ENCODE measurements at regions not wholly inside any gene's neighbourhood (a gene's known extent, or its start where the extent isn't known, plus 50 kb on each side); places are given as distances from the start of the nearest gene placed in this dataset.
"Not testable (repeated sequence)": the region's sequence is repeated elsewhere in the genome, so short reads cannot be mapped to it uniquely, and the experiment has no call there.

- no peak overlapping the region for H3K27ac ChIP-seq (ENCODE audit: extremely low read depth, low read depth, low read length)
- H3K9me3 ChIP-seq (ENCODE audit: control insufficient read depth, insufficient read depth, low read depth, low read length) = no peaks in the 10 kb centered on the region
- ChIA-PET POLR2A (no interaction called here), CTCF (no interaction called here)
- no peaks in the 10 kb centered on the region for H3K36me3 ChIP-seq (ENCODE audit: control insufficient read depth in 2 of 2, insufficient read depth in 1 of 2, low read length in 2 of 2)
- H3K4me1 ChIP-seq (ENCODE audit: control insufficient read depth, insufficient read depth, low read length) = no peaks in the 10 kb centered on the region
- TF ChIP-seq ZBTB7A (tag by site-specific recombination; IDR thresholded peaks at IDR 0.05; ENCODE audit: low read depth) (no peak), ZNF776 (tag by site-specific recombination; IDR thresholded peaks at IDR 0.05; ENCODE audit: borderline replicate concordance) (no peak), FEZF1 (tag by site-specific recombination; IDR thresholded peaks at IDR 0.05) (no peak), MYNN (tag by site-specific recombination; IDR thresholded peaks at IDR 0.05; ENCODE audit: borderline replicate concordance) (no peak), KLF7 (tag by site-specific recombination; IDR thresholded peaks at IDR 0.05; ENCODE audit: borderline replicate concordance) (no peak), ZBTB49 (tag by site-specific recombination; IDR thresholded peaks at IDR 0.05; ENCODE audit: low read depth) (no peak), ZNF629 (tag by site-specific recombination; IDR thresholded peaks at IDR 0.05) (no peak), ZNF114 (tag by site-specific recombination; IDR thresholded peaks at IDR 0.05) (no peak), ZNF157 (tag by site-specific recombination; IDR thresholded peaks at IDR 0.05) (no peak), ZNF48 (tag by site-specific recombination; IDR thresholded peaks at IDR 0.05) (no peak), KLF9 (tag by site-specific recombination; IDR thresholded peaks at IDR 0.05; ENCODE audit: low read depth) (no peak), ZNF18 (tag by site-specific recombination; IDR thresholded peaks at IDR 0.05) (no peak), ZNF621 (tag by site-specific recombination; IDR thresholded peaks at IDR 0.05) (no peak), ZNF174 (tag by site-specific recombination; IDR thresholded peaks at IDR 0.05) (no peak), EGR2 (tag by site-specific recombination; IDR thresholded peaks at IDR 0.05; ENCODE audit: low read depth) (no peak), ZNF707 (tag by site-specific recombination; IDR thresholded peaks at IDR 0.05) (no peak)
- no peak overlapping the region for H3K4me3 ChIP-seq (ENCODE audit: low read depth, low read length)
These were observed 366.7 kb downstream of the HHIPL2 start for GRCh38 chr1:222181191-222181590.

- H3K9me3 ChIP-seq (ENCODE audit: control insufficient read depth, insufficient read depth, low read depth, low read length); POLR2A ChIA-PET; H3K4me1 ChIP-seq (ENCODE audit: control insufficient read depth, insufficient read depth, low read length); H3K36me3 ChIP-seq (ENCODE audit: control insufficient read depth in 2 of 2, insufficient read depth in 1 of 2, low read length in 2 of 2); CTCF ChIA-PET; H3K27ac ChIP-seq (ENCODE audit: extremely low read depth, low read depth, low read length); H3K4me3 ChIP-seq (ENCODE audit: low read depth, low read length): not testable (repeated sequence)
These were observed 370.4 kb downstream of the HHIPL2 start for GRCh38 chr1:222177496-222177895.

- H3K27ac ChIP-seq (ENCODE audit: extremely low read depth, low read depth, low read length) = no peak overlapping the region
- POLR2A ChIA-PET = no interaction called here
These were observed 376.9 kb downstream of the HHIPL2 start for GRCh38 chr1:222171005-222171404.

More at GRCh38 chr1:222171005-222171404, 376.9 kb downstream of the HHIPL2 start:
- TF ChIP-seq ZIC2 (tag by site-specific recombination; IDR thresholded peaks at IDR 0.05) (no peak), ZNF23 (tag by site-specific recombination; IDR thresholded peaks at IDR 0.05; ENCODE audit: borderline replicate concordance) (no peak), ZNF449 (tag by site-specific recombination; IDR thresholded peaks at IDR 0.05) (no peak), CTCF (tag by site-specific recombination; IDR thresholded peaks at IDR 0.05) (0 out of 2 replicates have a peak, but pooled peaks have one; percentile 24), ZNF404 (tag by site-specific recombination; IDR thresholded peaks at IDR 0.05) (no peak), ZNF791 (tag by site-specific recombination; IDR thresholded peaks at IDR 0.05) (no peak), ZNF324 (tag by site-specific recombination; IDR thresholded peaks at IDR 0.05) (no peak), ZNF654 (tag by site-specific recombination; IDR thresholded peaks at IDR 0.05; ENCODE audit: low read depth) (peak; percentile 56)
- H3K4me3 ChIP-seq (ENCODE audit: low read depth, low read length) = no peak overlapping the region
- no peaks in the 10 kb centered on the region for H3K4me1 ChIP-seq (ENCODE audit: control insufficient read depth, insufficient read depth, low read length)
- H3K9me3 ChIP-seq (ENCODE audit: control insufficient read depth, insufficient read depth, low read depth, low read length) = no peaks in the 10 kb centered on the region
- CTCF ChIA-PET = interaction anchor here (0.6 to 2.6 kb wide), 17 partner anchors 9 to 919 kb away, joined by 3 to 15 read pairs (median 4); no protein-coding TSS in a partner anchor
- H3K36me3 ChIP-seq (ENCODE audit: control insufficient read depth in 2 of 2, insufficient read depth in 1 of 2, low read length in 2 of 2) = no peaks in the 10 kb centered on the region

All from HEK293 (cell line).